Stimulated activated CD4-positive, alpha-beta T cell treated with anti-CD3 and anti-CD28 coated beads, Interleukin-2, amount 100 ng/mL, for 24 hours (primary cell): ENCODE measurements at regions not wholly inside any gene's neighbourhood (a gene's known extent, or its start where the extent isn't known, plus 50 kb on each side); places are given as distances from the start of the nearest gene placed in this dataset.
"Not testable (repeated sequence)": the region's sequence is repeated elsewhere in the genome, so short reads cannot be mapped to it uniquely, and the experiment has no call there.

Experiments
- DNase-seq, 2 donors: peaks; one replicate each; pipeline ENCODE4 v3.0.0-alpha.2; 2020

DNA sequence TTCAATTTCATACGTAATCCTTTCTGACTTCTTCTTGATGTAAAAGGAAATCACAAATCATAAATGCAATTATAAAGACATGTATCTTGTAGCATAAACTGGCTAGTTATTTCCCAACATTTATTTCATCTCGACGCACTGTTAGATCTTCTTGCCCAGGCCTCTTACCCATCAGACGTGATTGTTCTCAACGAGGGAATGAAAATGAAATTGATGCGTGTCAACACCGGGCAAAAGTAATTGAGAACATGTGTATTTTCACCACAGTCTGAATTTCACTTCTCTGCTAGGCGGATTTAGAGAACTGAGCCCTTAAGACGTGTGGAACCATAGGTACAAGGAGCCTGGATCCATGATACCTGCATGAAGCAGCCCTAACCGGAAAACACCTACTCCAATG is 519.7 kb downstream of the KCNT2 start:
- DNase-seq: no peak

DNA sequence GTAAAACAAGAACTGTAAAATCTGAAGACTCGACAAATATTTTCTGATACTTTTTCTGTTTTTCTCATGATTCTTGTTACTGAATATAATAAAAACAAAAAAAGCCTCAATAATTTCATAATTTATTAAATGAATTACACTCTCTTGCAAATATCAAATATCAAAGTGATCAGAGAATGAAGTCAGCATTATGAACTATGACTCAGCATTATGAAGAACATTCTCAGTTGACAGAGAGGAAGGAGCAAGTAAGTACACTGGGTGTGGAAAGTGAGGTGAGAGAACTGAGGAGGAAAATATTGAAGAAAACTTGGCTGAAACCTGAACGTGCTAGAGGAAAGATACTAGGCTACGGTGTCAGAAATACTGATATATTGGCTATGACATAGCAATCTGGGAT is 529.5 kb downstream of the KCNT2 start:
- DNase-seq: no peak

DNA sequence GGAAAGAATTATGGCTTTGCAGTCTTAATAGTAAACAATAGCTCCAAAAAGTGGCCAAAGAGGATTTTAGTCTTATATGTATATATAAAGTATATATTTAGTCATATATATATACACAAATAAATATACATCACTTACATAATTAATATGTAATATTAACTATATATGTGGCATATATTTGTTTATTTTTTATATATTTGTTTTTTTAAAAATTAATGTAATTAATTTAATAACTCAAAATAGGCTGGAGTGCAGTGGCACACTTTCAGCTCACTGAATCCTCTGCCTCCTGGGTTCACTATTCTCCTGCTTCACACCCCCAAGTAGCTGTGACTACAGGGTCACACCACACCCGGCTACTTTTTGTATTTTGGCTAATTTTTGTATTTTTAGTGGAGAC is 532.6 kb downstream of the KCNT2 start:
- no peak for DNase-seq

DNA sequence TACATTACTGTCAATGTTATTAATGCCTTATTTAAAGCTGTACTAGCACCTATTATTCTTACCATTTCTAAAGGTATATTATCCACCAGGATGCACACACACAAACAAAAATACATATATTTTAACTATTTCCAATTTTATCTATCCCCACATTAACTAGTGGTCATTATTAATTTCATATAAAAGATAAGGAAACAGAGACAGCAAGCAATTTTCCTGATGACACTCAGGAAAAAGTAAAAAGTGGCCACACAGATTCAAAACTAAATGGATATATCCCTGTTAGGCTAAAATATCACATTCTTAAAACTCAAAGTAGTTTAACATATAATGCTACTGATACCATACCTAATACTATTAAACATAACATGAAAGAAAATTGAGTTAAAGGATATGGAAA is 534.1 kb downstream of the KCNT2 start:
- no peak for DNase-seq

DNA sequence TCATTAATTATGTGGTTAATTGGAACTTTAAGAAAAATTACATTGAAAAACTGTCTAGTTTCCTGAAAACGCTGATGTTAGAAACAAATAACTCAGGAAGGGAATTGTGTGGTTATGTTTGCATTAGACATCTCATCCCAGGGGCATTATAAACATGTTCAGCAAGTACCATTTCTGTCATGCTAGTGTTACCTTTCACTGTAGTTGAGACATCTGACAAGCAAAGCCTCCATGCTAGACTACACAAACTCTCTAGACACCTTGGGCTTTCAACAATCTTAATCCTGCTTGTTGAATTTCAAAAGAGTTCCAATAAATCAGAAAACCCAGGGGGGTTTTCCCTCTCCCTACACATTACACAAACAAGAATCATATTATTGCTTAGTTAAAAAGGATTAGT is 536.8 kb downstream of the KCNT2 start:
- DNase-seq: no peak

DNA sequence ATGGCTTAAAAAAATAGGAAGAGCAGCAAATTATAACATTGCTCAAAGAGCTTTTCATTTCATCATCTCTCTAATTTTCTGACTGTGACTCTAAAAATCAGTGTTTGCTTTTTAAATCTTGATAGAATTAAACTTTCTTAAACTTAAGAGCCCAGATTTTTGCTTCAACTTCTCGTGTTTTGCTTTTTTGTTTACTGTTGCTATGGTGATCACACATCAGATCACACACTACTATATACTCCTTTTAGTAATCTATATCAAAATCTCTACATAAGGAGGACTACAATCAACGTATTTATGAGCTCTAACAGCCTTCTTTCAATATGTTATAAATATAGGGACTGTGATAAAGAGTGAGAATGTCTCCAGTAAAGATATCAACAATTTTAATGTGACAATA is 537.3 kb downstream of the KCNT2 start:
- DNase-seq: no peak

DNA sequence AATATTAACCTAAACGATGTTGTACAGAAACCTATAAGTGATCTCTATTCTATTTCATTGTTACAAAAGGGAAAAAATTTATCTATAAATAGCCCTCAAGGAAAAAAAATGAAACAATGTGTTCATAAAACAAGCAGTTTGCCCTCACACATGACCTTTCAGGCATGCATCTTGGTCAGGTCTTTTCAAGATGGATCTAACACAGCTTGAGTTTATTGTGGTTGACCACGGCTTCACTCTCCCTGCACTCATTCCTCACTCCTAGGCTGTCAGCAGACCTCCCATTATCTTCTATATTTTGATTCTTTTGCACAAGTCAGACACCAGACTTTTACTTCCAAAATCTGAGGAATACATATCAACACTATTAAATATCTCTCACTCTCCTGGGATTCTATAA is 544.3 kb downstream of the KCNT2 start:
- no peak for DNase-seq

DNA sequence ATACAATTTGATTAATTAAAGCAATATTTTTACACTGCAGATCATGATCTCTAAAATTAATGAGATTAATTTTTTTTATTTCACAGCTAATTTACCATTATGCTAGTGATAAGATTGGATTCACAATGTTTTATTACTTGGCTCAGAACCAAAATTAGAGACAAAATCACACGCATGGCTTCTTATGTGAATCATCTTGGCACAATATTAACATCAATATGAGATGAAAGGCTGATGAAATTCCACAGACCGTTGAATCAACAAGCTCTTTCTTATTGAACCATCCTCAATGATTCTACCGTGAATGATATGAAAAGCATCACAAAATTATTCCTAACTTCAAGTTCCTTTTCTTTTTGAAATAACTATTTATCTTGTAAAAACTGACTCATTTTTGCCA is 544.9 kb downstream of the KCNT2 start:
- DNase-seq: no peak

DNA sequence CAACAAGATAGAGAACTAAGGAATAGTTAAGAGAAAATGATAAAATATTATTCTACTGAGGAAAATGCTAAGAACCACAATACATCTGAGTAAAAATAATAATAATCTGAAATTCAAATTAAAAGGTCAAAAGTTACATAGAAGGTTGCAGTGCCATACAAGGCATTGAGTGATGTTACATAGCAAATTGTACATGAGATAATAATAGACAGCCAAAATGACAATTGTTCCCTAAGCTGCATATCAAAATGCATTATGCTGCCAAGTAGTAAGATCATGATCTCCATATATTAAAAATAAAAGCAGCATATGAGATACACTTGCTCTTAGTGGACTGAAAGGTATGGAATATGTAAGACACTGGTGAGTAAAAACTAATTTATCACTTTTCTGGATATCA is 547.7 kb downstream of the KCNT2 start:
- DNase-seq: no peak

DNA sequence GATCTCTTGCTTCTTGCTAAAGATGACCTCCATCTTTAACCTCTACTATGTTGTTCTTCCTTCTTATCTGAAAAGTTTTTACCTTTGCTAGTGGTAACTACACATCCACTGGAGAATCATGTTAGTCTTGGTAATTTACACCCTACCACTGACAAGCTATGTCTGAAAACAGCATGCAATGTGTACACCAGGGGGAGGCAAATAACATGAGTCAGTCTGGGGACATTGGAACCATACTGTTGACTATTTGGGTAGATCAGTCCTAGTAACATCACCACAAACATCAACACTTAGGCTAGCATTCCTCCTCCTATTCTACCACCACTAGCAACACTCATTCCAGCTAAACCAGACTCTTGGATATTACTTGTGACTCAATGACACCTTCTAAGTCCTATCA is 549.0 kb downstream of the KCNT2 start:
- no peak for DNase-seq

DNA sequence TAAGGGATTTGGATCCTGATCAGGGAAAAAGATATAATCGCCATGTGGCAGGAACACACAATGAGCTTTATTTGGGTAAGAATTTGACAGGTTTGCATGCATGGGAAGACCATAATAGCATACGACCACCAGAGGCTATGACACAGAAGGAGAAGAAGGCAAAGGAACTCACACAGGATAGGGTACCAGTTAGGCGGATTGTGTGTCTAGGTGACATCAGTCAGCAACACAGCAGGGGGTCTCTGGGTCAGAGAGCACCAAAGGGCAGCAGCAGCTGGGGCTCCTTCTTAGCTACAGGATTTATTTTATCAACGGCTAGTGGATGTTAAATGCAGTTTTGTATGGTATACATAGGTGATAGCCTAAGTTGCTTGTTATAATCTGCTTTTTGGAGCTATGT is 551.3 kb downstream of the KCNT2 start:
- DNase-seq: no peak

DNA sequence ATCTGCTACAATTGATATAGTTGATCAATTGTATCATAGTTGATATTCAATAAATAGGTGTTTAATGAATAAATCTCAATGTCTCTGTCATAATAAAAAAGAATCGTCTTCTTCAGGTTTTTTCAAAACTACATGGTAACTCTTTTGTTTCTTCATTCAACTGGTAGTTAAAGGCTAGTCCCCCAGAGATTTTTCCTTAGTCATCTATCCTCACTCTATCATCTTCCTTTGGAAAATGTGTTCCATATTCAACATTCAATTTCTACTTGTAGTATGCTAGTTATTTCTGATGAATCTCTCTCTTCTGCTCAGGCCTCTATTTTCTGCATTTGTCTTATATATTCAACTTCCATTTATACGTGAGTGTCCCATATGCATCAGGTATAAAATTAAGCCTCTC is 558.8 kb downstream of the KCNT2 start:
- no peak for DNase-seq

DNA sequence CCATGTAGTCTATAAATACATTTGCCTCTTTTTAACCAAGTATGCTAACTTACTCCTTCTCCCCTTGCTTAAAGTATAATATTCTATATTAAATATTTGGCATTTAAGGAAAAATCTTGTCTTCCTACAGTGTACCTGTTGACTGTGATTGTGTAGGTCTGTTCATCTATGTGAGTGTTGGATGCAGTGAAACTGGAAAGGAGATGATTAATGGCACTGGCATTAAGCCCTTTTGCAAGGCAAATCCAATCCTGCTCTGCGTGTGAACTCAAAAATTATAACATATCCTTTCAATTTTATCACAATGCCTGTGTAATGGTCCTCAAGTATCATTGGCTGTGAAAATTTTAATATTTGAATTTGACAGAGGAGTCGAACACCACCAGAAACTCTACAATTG is 565.0 kb downstream of the KCNT2 start:
- no peak for DNase-seq

DNA sequence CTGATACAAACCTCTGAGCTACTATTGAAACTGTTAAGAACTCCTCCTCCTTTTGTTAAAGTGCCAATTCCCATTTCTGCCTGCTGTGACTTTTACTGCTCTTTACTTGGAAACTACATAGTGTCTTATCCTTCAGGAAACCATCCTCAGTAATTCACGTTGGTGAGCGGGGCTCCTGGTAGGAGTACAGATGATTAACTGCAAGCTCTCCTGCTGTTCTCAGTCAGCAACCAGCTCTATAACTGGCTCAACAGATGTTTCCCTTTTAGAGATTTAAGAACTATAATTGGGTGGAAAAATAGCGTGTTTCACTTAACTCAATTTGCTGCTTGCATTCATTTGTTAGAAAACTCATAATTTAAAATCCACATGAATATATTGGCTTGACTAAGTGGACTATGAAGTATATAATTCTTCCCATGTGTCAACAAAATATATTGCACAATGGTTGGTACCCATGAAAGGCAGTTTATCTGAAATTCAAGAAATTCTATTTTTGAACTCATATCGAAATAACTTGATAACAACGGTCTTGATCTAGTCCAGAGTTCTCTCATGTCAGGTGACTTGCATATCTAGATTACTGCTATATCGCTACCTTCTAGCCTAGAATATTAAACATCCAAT is 574.0 kb downstream of the KCNT2 start:
- no peak for DNase-seq

DNA sequence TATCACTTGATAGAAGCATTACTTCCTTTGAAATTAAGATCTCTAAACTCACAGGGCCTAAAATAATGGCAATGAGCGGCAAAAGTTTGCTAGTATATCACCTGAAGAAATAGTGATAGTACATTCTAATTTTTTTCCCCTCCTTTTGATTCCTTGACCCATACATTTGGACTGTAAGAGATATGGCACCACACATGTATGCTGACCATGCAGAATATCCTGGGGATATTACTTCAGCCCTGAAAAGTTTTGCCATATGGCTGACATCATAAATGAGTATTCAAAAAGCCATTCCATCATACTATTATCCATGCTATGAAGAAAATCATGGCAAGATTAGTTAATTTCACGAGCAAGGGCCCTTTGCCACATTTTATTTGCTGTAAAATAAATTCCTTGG is 576.9 kb downstream of the KCNT2 start:
- DNase-seq: not testable (repeated sequence)

DNA sequence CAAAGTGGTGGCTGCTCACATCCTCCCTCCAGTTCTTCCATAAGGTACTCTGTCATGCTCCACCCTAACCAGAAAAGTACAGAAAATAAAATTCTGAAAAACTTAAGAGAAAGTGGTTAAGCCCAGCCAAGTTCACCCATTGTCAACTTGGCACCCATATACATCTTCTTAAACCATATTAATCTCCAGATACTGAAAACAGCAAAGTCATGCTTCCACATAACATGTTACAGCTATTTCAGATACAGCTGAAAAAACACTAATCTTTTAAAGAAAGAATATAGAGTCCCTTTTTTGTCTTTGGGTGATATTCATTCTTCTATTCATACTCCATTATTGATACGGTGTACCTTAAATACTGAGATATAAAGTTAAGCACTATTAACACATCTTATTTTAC is 577.8 kb downstream of the KCNT2 start:
- no peak for DNase-seq

DNA sequence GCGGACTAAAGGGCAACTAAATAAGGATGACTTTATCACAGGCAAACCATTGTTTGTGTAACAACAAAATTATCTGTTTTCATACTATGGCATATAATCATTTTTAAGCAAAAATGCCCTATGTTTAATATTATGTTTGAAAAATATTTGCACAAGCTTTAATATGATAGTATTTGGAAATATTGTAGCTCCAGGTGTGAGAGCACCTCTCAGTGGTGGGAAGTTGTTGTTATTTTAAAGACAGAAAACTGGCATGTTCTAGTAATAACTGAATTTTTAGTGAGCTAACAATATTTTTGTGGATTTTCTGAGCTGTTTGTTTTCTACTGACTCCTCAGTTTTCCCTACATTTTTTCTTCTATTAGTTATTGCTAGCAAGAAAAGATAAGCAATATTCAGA is 578.8 kb downstream of the KCNT2 start:
- no peak for DNase-seq

DNA sequence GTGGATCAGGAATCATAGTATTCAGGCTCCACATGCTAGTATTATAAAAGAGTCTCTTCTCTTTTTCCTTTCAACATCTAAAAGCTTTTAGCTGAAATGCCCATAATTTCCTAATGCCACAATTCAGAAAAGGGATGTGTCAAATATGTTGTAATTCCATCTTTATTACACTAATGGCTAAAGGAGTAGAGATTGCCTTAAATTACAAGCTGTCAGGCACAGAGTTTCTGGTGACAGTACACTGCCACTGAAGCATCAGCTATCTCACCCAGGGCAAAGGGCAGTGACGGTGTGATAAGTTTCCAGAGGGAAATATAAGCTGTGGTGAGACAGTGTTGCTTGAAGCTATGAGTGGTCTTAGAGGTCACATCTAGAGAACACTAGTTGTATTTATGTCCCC is 581.1 kb downstream of the KCNT2 start:
- no peak for DNase-seq

DNA sequence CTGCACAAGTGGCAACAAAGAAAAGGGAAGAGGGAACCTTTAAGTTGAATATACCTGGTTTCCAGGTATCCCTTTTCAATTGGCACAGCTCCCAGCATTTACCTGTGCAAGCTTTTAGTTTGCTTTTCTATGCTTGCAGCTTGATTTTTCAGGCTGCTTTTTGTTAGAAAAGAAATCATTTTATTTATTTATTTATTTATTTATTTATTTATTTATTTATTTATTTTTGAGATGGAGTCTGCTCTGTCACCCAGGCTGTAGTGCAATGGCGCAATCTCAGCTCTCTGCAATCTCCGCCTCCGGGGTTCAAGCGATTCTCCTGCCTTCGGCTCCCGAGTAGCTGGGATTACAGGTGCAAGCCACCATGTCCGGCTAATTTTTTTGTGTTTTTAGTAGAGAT is 587.1 kb downstream of the KCNT2 start:
- DNase-seq: not testable (repeated sequence)

DNA sequence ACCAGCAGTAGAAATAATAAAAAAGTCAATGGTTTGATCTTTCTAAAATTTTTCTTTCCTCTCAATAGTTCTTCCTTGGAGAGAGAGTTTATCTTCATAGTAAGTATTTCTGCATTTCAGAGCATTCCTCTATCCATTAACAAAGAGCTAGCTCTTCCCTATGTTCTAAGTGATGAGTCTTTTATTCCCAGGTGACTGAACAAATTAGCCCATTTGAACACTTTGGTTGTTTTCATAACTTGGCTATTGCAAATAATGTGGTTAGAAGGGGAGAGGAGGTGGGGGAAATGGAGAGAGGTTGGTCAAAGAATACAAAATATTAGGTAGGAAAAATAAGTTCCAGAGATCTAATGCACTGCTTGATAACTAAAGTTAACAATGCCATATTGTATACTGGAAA is 598.9 kb downstream of the KCNT2 start:
- DNase-seq: no peak

DNA sequence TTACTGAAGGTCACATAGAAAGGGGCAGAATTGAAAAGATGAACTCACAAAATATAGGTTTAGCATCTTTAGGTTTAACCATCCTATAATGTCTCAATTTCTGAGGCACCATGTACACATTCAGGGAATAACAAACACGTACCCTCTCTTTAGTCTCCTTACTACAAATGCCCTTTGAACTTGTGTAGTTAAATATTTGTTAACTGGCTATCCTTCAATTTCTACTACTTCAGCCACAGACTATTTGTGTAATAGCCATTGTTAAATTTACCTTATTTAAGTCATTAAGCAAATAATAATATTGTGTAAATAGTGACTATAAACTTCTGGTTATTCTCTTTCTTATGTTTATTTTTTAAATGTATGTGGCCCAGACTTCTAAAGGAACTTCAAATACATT is 600.5 kb downstream of the KCNT2 start:
- DNase-seq: no peak

DNA sequence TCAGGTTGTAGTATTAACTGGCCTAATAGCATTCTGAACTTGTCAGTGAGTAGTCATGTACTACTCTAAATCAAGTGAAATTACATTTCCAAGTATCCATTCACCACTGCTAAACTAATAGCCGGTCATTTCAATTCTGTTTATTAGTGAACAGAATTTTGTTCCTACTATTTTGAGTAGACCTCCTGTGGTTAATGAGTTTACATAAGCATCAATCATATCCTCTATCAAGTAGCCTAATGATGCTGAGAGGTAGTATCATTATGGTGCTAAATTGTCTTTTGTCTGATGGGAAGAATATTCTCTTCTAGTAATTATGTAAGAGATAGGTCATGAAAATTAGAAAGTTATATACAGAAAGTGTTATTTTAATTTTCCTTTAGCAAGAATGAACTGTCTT is 602.8 kb downstream of the KCNT2 start:
- no peak for DNase-seq

DNA sequence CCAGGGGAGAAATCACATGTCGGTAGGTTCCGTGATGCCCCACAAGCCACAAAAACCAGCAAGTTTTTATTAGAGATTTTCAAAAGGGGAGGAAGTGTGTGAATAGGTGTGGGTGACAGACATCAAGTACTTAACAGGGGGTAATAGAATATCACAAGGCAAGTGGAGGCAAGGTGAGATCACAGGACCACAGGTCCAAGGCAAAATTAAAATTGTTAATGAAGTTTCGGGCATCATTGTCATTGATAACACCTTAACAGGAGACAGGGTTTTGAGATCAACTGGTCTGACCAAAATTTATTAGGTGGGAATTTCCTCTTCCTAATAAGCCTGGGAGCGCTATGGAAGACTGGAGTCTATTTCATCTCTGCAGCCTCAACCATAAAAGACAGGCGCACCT is 603.9 kb downstream of the KCNT2 start:
- not testable (repeated sequence) for DNase-seq

DNA sequence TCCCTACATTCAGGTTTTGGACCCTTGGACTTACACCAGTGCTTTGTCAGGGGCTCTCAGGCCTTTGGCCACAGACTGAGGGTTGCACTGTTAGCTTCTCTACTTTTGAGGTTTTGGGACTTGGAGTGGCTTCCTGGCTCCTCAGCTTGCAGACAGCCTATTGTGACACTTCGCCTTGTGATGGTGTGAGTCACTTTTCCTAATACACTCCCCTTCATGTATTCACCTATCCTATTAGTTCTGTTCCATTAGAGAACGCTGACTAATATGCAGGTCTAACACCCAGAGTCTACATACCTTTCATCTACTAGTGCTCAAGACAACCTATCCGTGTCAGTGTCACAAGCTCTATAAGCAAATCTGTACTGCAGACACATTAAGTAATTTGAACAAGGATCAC is 605.3 kb downstream of the KCNT2 start:
- no peak for DNase-seq

DNA sequence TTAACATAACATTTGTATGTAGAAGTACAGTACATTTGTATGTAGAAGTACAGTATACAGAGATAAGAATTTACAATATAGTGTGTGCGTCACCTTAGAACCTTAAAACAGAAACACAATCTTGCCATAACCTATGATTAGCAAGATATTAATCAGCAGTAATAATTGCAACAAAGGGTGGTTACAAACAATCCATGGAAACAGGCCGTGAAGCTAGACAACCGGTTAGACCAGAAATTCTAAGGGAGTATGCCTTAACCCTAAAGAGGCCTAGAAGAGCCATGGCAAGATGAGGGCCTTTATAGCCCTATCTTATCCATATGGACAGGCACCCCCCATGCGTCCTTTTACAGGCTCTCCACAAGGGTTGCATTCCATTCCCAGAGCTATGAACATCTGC is 605.9 kb downstream of the KCNT2 start:
- DNase-seq: not testable (repeated sequence)

DNA sequence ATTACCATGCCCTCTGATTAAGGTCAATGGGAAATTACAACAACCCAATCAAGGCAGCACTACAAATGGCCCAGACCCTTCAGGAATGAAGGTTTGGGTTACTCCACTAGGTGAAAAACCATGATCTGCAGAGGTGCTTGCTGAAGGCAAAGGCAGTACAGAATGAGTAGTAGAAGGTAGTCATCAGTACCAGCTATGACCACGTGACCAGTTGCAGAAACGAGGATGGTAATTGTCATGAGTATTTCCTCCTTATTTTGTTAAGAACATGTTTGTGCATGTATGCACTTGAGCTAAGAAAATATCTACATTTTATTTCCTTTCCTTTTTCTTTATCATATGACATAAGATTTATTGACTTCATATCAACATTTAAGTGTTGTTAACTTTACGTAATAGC is 607.1 kb downstream of the KCNT2 start:
- DNase-seq: no peak
